ENCODE measurements at regions not wholly inside any gene's neighbourhood (a gene's known extent, or its start where the extent isn't known, plus 50 kb on each side); places are given as distances from the start of the nearest gene placed in this dataset.
"Not testable (repeated sequence)": the region's sequence is repeated elsewhere in the genome, so short reads cannot be mapped to it uniquely, and the experiment has no call there.

DNA sequence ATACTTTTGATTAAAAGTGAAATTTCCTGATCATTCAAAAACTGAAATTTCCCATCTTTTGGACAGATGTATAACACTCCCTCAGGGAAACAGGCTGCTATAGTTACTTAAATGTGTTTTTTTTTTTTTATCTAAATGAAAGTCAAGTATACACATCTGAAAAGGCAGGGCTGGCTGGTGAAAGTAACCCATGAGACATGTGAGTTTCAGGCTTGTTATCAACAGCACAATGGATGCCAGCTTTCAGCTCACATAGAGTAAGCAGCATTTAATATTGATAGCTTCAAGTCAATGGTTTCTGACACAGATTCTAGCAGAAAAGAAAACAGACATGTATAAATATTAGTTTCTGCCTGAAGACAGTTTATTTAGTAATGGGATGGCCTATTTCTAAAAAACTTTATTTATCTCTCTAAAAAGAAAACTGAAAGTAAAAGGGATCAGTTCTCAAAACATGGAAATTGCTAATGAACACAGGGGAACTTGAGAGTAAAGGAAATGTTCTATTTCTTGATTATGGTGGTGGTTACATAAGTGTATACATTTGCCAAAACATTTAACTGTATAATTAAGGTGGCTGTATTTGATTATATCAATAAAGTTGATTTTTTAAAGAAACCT, 89.7 kb upstream of the CMC1 start:
- Mint-ChIP-seq H3K4me3 (peak overlapping the region; percentile 27), H3K27me3 (no peaks in the 10 kb centered on the region), H3K9me3 (peaks cover 2% of the 10 kb centered on the region), H3K36me3 (ENCODE audit: low read depth) (peaks cover 2% of the 10 kb centered on the region), H3K4me1 (ENCODE audit: low read depth) (peaks cover 4% of the 10 kb centered on the region), H3K27ac (no peak overlapping the region)
- intact Hi-C loops (cut with micrococcal nuclease), result no loop called here
- POLR2A ChIA-PET, result no interaction called here
- DNase-seq (peak; percentile 26), ATAC-seq (peak; percentile 60)
- CTCF ChIA-PET, result interaction anchor here (1.3 kb wide), 1 partner anchor 135 kb away, joined by 4 read pairs; no protein-coding TSS in a partner anchor
- TF ChIP-seq, protein P1, sequence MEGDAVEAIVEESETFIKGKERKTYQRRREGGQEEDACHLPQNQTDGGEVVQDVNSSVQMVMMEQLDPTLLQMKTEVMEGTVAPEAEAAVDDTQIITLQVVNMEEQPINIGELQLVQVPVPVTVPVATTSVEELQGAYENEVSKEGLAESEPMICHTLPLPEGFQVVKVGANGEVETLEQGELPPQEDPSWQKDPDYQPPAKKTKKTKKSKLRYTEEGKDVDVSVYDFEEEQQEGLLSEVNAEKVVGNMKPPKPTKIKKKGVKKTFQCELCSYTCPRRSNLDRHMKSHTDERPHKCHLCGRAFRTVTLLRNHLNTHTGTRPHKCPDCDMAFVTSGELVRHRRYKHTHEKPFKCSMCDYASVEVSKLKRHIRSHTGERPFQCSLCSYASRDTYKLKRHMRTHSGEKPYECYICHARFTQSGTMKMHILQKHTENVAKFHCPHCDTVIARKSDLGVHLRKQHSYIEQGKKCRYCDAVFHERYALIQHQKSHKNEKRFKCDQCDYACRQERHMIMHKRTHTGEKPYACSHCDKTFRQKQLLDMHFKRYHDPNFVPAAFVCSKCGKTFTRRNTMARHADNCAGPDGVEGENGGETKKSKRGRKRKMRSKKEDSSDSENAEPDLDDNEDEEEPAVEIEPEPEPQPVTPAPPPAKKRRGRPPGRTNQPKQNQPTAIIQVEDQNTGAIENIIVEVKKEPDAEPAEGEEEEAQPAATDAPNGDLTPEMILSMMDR (IDR thresholded peaks at IDR 0.05), result no peak

DNA sequence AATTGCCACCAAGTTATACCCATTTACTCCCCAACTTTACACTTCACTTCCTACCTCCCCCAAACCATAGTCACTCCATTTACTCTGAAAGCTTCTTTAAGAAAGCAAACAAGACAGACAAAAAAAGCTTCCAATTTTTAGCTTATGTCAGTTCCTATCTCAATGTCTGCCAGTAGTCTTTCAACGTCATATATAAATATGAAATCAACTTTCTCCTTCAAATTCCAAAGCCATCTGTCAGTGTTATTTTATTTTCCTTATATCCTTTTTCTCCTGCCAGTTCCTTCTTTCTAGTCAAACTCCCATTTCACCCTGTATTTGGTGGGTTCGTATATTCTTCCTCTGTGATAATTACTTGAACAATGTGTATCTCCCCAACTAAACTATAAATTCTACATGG, 85.8 kb upstream of the CMC1 start:
- POLR2A ChIA-PET, result no interaction called here
- H3K27ac Mint-ChIP-seq, result no peak overlapping the region

DNA sequence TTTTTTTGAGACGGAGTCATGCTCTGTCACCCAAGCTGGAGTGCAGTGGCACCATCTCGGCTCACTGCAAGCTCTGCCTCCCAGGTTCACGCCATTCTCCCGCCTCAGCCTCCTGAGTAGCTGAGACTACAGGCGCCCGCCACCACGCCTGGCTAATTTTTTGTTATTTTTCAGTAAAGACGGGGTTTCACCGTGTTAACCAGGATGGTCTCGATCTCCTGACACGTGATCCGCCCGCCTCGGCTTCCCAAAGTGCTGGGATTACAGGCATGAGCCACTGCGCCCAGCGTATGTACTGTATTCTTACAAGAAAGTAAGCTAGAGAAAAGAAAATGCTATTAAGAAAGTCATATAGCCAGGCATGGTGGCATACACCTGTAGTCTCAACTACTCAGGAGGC, 84.8 kb upstream of the CMC1 start:
- H3K4me3 Mint-ChIP-seq; POLR2A ChIA-PET; intact Hi-C loops (cut with micrococcal nuclease); DNase-seq; H3K36me3 Mint-ChIP-seq (ENCODE audit: low read depth); H3K27me3 Mint-ChIP-seq; H3K27ac Mint-ChIP-seq; ATAC-seq; H3K4me1 Mint-ChIP-seq (ENCODE audit: low read depth): not testable (repeated sequence)
- CTCF ChIA-PET, result interaction anchor here (1.5 kb wide), 1 partner anchor 16 kb away, joined by 4 read pairs; no protein-coding TSS in a partner anchor
- H3K9me3 Mint-ChIP-seq, result peaks cover 18% of the 10 kb centered on the region

More for the DNA sequence above, 85.8 kb upstream of the CMC1 start:
- Mint-ChIP-seq H3K27me3 (no peaks in the 10 kb centered on the region), H3K9me3 (peaks cover 18% of the 10 kb centered on the region), H3K4me1 (ENCODE audit: low read depth) (peaks cover 4% of the 10 kb centered on the region), H3K4me3 (no peak overlapping the region), H3K36me3 (ENCODE audit: low read depth) (peaks cover 5% of the 10 kb centered on the region)
- ATAC-seq (no peak), DNase-seq (no peak)
- CTCF ChIA-PET, result no interaction called here
- TF ChIP-seq, protein P1 (IDR thresholded peaks at IDR 0.05), result no peak
- intact Hi-C loops (cut with micrococcal nuclease), result no loop called here

DNA sequence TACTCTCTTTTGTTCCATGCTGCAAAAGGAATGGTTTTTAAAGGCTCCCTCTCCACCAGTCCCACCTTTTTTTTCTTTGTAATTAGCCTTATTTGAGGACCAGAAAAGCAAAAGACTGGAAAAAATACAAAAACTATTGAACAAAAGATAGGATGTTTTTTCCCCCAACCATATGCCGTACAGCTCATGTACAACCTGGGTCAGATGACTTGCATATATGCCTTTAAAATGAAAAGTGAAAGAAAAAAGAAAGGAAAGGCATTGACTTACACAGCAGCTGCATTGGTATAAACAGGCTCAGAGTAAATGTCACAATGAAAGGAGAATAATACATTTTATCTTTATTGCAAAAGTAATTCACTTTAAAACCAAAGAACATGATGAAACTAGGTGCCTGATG, 69.5 kb upstream of the CMC1 start:
- H3K27ac Mint-ChIP-seq, result peak overlapping the region; percentile 88
- no peaks in the 10 kb centered on the region for H3K27me3 Mint-ChIP-seq
- no peak for DNase-seq
- CTCF ChIA-PET, result interaction anchor here (1.0 to 2.0 kb wide), 3 partner anchors 14 to 460 kb away, joined by 3 to 7 read pairs (median 4); no protein-coding TSS in a partner anchor
- peaks cover 6% of the 10 kb centered on the region for H3K9me3 Mint-ChIP-seq
- intact Hi-C loops (cut with micrococcal nuclease), result no loop called here
- peaks cover 13% of the 10 kb centered on the region for H3K4me1 Mint-ChIP-seq (ENCODE audit: low read depth)
- peak; percentile 98 for ATAC-seq
- peak overlapping the region; percentile 59 for H3K4me3 Mint-ChIP-seq
- H3K36me3 Mint-ChIP-seq (ENCODE audit: low read depth), result peaks cover 7% of the 10 kb centered on the region
- TF ChIP-seq, protein P1 (IDR thresholded peaks at IDR 0.05), result no peak
- POLR2A ChIA-PET, result interaction anchor here (0.6 kb wide), 1 partner anchor 58 kb away, joined by 3 read pairs; no protein-coding TSS in a partner anchor

DNA sequence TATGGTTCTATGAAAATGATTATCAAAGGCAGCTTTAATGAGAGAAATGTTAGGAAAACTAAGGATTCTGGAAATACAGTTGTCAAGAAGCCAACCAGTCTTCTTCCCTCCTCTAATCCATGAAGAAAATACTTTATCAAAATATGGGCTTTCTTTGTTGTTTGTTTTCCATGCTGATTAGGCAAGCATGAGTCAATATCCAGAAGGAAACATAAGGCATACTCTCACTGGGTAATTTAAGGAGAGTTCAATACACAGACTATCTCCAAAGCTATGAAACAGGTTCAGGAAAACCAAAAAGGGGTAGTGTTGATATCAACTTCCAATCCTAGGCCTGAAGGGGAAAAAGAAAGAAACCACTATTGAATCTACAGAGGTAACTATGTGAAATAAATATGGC, 68.7 kb upstream of the CMC1 start:
- POLR2A ChIA-PET, result no interaction called here
- Mint-ChIP-seq H3K36me3 (ENCODE audit: low read depth) (peaks cover 7% of the 10 kb centered on the region), H3K4me3 (no peak overlapping the region), H3K27me3 (no peaks in the 10 kb centered on the region), H3K4me1 (ENCODE audit: low read depth) (peaks cover 13% of the 10 kb centered on the region), H3K9me3 (peaks cover 6% of the 10 kb centered on the region), H3K27ac (no peak overlapping the region)
- no peak for ATAC-seq
- TF ChIP-seq, protein P1 (IDR thresholded peaks at IDR 0.05), result no peak
- intact Hi-C loops (cut with micrococcal nuclease), result no loop called here
- DNase-seq, result no peak
- CTCF ChIA-PET, result interaction anchor here (0.9 to 2.0 kb wide), 5 partner anchors 15 to 461 kb away, joined by 3 to 7 read pairs (median 3); partner anchors contain the start of gene EOMES
